H1 (cell line): ENCODE measurements at regions not wholly inside any gene's neighbourhood (a gene's known extent, or its start where the extent isn't known, plus 50 kb on each side); places are given as distances from the start of the nearest gene placed in this dataset.

Experiments
- CTCF ChIA-PET: fragments of 300-600 bp; sonication (Branson Sonifier 250); formaldehyde crosslinking; loops from one replicate; lab custom pipeline; 2021; ENCODE audit not compliant: partially characterized antibody; lab: Charles Lee
- POLR2A ChIA-PET: fragments of 300-600 bp; sonication (Branson Sonifier 250); formaldehyde crosslinking; loops from one replicate; lab custom pipeline; 2021; ENCODE audit warnings: inconsistent platforms; ENCODE audit not compliant: partially characterized antibody; lab: Charles Lee
- DNase-seq, 2 experiments: peaks; one replicate each; pipeline versions ENCODE4 v3.0.0 to v3.0.0-alpha.2; 2010 to 2022; ENCODE audit warnings: low spot score in 2 of 2, low read depth in 1 of 2, mixed read lengths in 1 of 2
- FAIRE-seq: peaks from 2 replicates; lab custom pipeline; 2011; peaks lifted over from hg19 to GRCh38; lab: Jason Lieb, UNC
- H2AFZ ChIP-seq: 2 replicates; pipeline ENCODE4 v1.8.1; 2012; ENCODE audit warnings: low read length, inconsistent platforms
- H2AK5ac ChIP-seq: 2 replicates; pipeline ENCODE4 v1.6.1; 2013; ENCODE audit warnings: low read depth, low read length
- H2BK120ac ChIP-seq: replicated peaks from 2 replicates; pipeline ENCODE3; 2013; ENCODE audit warnings: low read depth, low read length, inconsistent platforms
- H2BK12ac ChIP-seq: 2 replicates; pipeline ENCODE4 v1.6.1; 2013; ENCODE audit warnings: low read depth, low read length
- H2BK15ac ChIP-seq: 2 replicates; pipeline ENCODE4 v1.6.1; 2013; ENCODE audit warnings: low read length
- H2BK20ac ChIP-seq: 2 replicates; pipeline ENCODE4 v1.6.1; 2013; ENCODE audit warnings: low read length
- H2BK5ac ChIP-seq: 2 replicates; pipeline ENCODE4 v1.6.1; 2013; ENCODE audit warnings: low read depth, low read length
- H3K14ac ChIP-seq: 2 replicates; pipeline ENCODE4 v1.6.1; 2013; ENCODE audit warnings: inconsistent platforms; ENCODE audit not compliant: insufficient read length
- H3K18ac ChIP-seq: 2 replicates; pipeline ENCODE4 v1.6.1; 2013; ENCODE audit warnings: low read length; ENCODE audit errors: extremely low read depth
- H3K23ac ChIP-seq: 2 replicates; pipeline ENCODE4 v1.6.1; 2013; ENCODE audit warnings: inconsistent platforms; ENCODE audit not compliant: insufficient read length
- H3K23me2 ChIP-seq: 2 replicates; pipeline ENCODE4 v1.6.1; 2013; ENCODE audit warnings: low read depth, low read length
- H3K27ac ChIP-seq: 2 replicates; pipeline ENCODE4 v1.6.1; 2011; ENCODE audit warnings: low read depth, low read length, inconsistent platforms
- H3K27me3 ChIP-seq, 4 experiments: replicated peaks in 1 of 4; 1 replicate in 1 of 4; 2 replicates in 3 of 4; pipeline versions ENCODE4 v1.6.1 to v1.8.1; 2011 to 2013; ENCODE audit warnings: low read length in 3 of 4, mild to moderate bottlenecking in 3 of 4, inconsistent platforms in 2 of 4, mixed read lengths in 2 of 4, moderate library complexity in 1 of 4; ENCODE audit not compliant: control insufficient read depth in 3 of 4, insufficient read depth in 3 of 4; ENCODE audit errors: extremely low read depth in 1 of 4
- H3K36me3 ChIP-seq, 4 experiments: 2 replicates each; pipeline versions ENCODE4 v1.6.1 to v1.8.1; 2011 to 2013; ENCODE audit warnings: mild to moderate bottlenecking in 4 of 4, low read length in 3 of 4, moderate library complexity in 2 of 4, control low read depth in 1 of 4, inconsistent platforms in 1 of 4; ENCODE audit not compliant: insufficient read depth in 4 of 4, control insufficient read depth in 2 of 4
- H3K4ac ChIP-seq: replicated peaks from 2 replicates; pipeline ENCODE3; 2013; ENCODE audit warnings: low read length, low read depth, mixed read lengths, inconsistent platforms; ENCODE audit not compliant: insufficient read length
- H3K4me1 ChIP-seq, 4 experiments: replicated peaks in 1 of 4; 1 replicate in 1 of 4; 2 replicates in 3 of 4; pipeline versions ENCODE4 v1.6.1 to v1.8.1; 2011 to 2013; ENCODE audit warnings: low read length in 3 of 4, inconsistent platforms in 2 of 4, mixed read lengths in 1 of 4; ENCODE audit not compliant: insufficient read depth in 4 of 4, control insufficient read depth in 3 of 4
- H3K4me2 ChIP-seq, 2 experiments: 2 replicates each; pipeline versions ENCODE4 v1.6.1 to v1.8.1; 2011 to 2013; ENCODE audit warnings: low read depth in 2 of 2, low read length in 2 of 2, control low read depth in 1 of 2, inconsistent platforms in 1 of 2, mild to moderate bottlenecking in 1 of 2; ENCODE audit not compliant: insufficient read depth in 1 of 2
- H3K4me3 ChIP-seq, 4 experiments: fragments of 200-600, 300-600 bp in 1 of 4; sonication (generic), shearing (Covaris generic), sonication (Bioruptor Twin) in 1 of 4; 2 replicates each; pipeline versions ENCODE4 v1.5.1 to v1.8.1; 2011 to 2016; ENCODE audit warnings: low read length in 4 of 4, low read depth in 3 of 4, control low read depth in 2 of 4, inconsistent platforms in 2 of 4, mild to moderate bottlenecking in 2 of 4, mixed read lengths in 1 of 4, moderate library complexity in 1 of 4; ENCODE audit not compliant: insufficient read depth in 2 of 4; ENCODE audit errors: extremely low read depth in 1 of 4
- H3K56ac ChIP-seq: replicated peaks from 2 replicates; pipeline ENCODE3; 2013; ENCODE audit warnings: low read depth, mild to moderate bottlenecking, mixed read lengths, low read length, inconsistent platforms; ENCODE audit not compliant: insufficient read length
- H3K79me1 ChIP-seq: 2 replicates; pipeline ENCODE4 v1.6.1; 2013; ENCODE audit warnings: low read depth, low read length, control low read depth
- H3K79me2 ChIP-seq, 2 experiments: 2 replicates each; pipeline versions ENCODE4 v1.6.1 to v1.8.1; 2012 to 2013; ENCODE audit warnings: low read length in 2 of 2, mild to moderate bottlenecking in 2 of 2, inconsistent platforms in 1 of 2; ENCODE audit not compliant: insufficient read depth in 2 of 2, control insufficient read depth in 1 of 2
- H3K9ac ChIP-seq, 4 experiments: replicated peaks in 1 of 4; 1 replicate in 1 of 4; 2 replicates in 3 of 4; pipeline versions ENCODE4 v1.6.1 to v1.8.1; 2011 to 2013; ENCODE audit warnings: low read depth in 3 of 4, low read length in 3 of 4, control low read depth in 2 of 4, mild to moderate bottlenecking in 2 of 4, moderate library complexity in 2 of 4, inconsistent platforms in 1 of 4; ENCODE audit errors: extremely low read depth in 1 of 4
- H3K9me3 ChIP-seq, 2 experiments: 2 replicates each; pipeline versions ENCODE4 v1.6.1 to v1.8.1; 2012 to 2013; ENCODE audit warnings: mild to moderate bottlenecking in 2 of 2, moderate library complexity in 2 of 2, control low read depth in 1 of 2, inconsistent platforms in 1 of 2, low read depth in 1 of 2, low read length in 1 of 2, mixed read lengths in 1 of 2; ENCODE audit not compliant: insufficient read depth in 2 of 2
- H4K20me1 ChIP-seq, 2 experiments: replicated peaks in 1 of 2; 2 replicates each; pipeline versions ENCODE3 to v1.8.1; 2011 to 2013; ENCODE audit warnings: inconsistent platforms in 2 of 2, low read length in 2 of 2, mild to moderate bottlenecking in 1 of 2; ENCODE audit not compliant: insufficient read depth in 2 of 2, control insufficient read depth in 1 of 2
- H4K5ac ChIP-seq: 2 replicates; pipeline ENCODE4 v1.6.1; 2013; ENCODE audit warnings: low read length, low read depth, mixed read lengths, inconsistent platforms; ENCODE audit not compliant: insufficient read length
- H4K8ac ChIP-seq: 2 replicates; pipeline ENCODE4 v1.8.0; 2013; ENCODE audit warnings: mild to moderate bottlenecking, moderate library complexity, low read length, inconsistent platforms; ENCODE audit not compliant: insufficient read depth; ENCODE audit errors: extremely low read depth
- H4K91ac ChIP-seq: replicated peaks from 2 replicates; pipeline ENCODE3; 2013; ENCODE audit warnings: low read length, mixed read lengths, inconsistent platforms; ENCODE audit not compliant: insufficient read length
- RAD21 ChIP-seq, 2 experiments: IDR thresholded peaks in 1 of 2; conservative IDR thresholded peaks in 1 of 2; 2 replicates each; pipeline ENCODE4 v1.6.1; 2011; ENCODE audit warnings: low read depth in 2 of 2, low read length in 2 of 2, improper control_type of control experiment in 1 of 2, inconsistent platforms in 1 of 2, mild to moderate bottlenecking in 1 of 2, moderate library complexity in 1 of 2
- SIRT6 ChIP-seq: IDR thresholded peaks from one replicate; pipeline ENCODE4 v1.7.1; 2012; ENCODE audit warnings: low read length, inconsistent platforms
- YY1 ChIP-seq: IDR thresholded peaks from 2 replicates; pipeline ENCODE4 v1.6.1; 2011; ENCODE audit warnings: low read depth, mild to moderate bottlenecking, low read length
- WGBS, 2 experiments: shearing (Covaris generic) in 1 of 2; methylation state at CpG; one replicate each; pipeline versions ENCODE4 v1.1.6 to v1.1.7; 2013 to 2015; ENCODE audit warnings: low lambda C conversion rate in 2 of 2, mixed read lengths in 2 of 2, inconsistent platforms in 1 of 2, low coverage in 1 of 2, missing lambda C conversion rate in 1 of 2; ENCODE audit not compliant: insufficient replicate concordance in 2 of 2, insufficient coverage in 1 of 2, insufficient read length in 1 of 2; ENCODE audit errors: extremely low coverage in 1 of 2, missing lambda C conversion rate in 1 of 2; 5-methylcytosine and 5-hydroxymethylcytosine counted together

DNA sequence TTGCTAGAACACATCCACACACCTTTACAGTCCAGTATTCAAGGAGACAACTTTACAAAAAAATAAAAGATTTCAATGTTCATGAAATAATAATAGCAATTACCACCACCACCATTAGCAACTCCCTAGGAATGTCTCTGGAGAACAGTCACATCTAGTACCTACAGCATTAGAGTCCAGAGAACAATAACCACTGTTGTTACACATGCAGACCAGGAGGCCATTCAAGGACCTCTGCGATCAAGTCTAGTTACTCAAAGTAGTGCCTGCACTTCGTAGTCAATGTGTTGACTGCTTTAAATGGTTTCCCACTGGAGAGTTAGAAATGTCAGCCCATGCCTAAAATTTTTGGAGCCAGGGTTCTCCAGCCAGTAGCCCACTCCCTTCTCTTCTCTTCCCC lies 244.4 kb downstream of the DEPDC1B start:
- Histone ChIP-seq H2AK5ac (no peak overlapping the region), H3K23ac (no peak overlapping the region), H2BK12ac (no peak overlapping the region), H4K8ac (no peak overlapping the region), H4K5ac (no peak overlapping the region), H4K20me1 (no peaks in the 10 kb centered on the region), H2BK15ac (no peak overlapping the region), H3K79me2 (no peaks in the 10 kb centered on the region), H3K27ac (no peak overlapping the region), H2BK120ac (no peak overlapping the region), H4K91ac (no peak overlapping the region), H3K79me1 (no peaks in the 10 kb centered on the region), H3K4me1 (no peaks in the 10 kb centered on the region), H3K36me3 (no peaks in the 10 kb centered on the region), H3K9ac (no peak overlapping the region), H2BK5ac (no peak overlapping the region), H2AFZ (no peak overlapping the region), H3K56ac (no peak overlapping the region), H3K23me2 (no peaks in the 10 kb centered on the region), H3K4me2 (no peak overlapping the region), H3K4ac (no peak overlapping the region), H2BK20ac (no peak overlapping the region), H3K27me3 (no peaks in the 10 kb centered on the region), H3K18ac (no peak overlapping the region), H3K14ac (no peak overlapping the region), H3K4me3 (no peak overlapping the region), H3K9me3 (no peaks in the 10 kb centered on the region; a peak in 1 of 4 replicates)
- FAIRE-seq (no peak), DNase-seq (no peak)
- POLR2A ChIA-PET: no interaction called here
- CTCF ChIA-PET: no interaction called here
- 92% methylated on average over 2 of the region's 2 CpGs; no CpG with 5 or more reads in 1 of the 2 experiments for WGBS, 2 experiments
- TF ChIP-seq RAD21 (IDR thresholded peaks at IDR 0.05 in 1 of 2, conservative IDR thresholded peaks at IDR 0.05 in 1 of 2; ENCODE audit: low read depth in 2 of 2, low read length in 2 of 2) (no peak), SIRT6 (no peak), YY1 (no peak)
